ENCODE measurements at regions not wholly inside any gene's neighbourhood (a gene's known extent, or its start where the extent isn't known, plus 50 kb on each side); places are given as distances from the start of the nearest gene placed in this dataset.

DNA sequence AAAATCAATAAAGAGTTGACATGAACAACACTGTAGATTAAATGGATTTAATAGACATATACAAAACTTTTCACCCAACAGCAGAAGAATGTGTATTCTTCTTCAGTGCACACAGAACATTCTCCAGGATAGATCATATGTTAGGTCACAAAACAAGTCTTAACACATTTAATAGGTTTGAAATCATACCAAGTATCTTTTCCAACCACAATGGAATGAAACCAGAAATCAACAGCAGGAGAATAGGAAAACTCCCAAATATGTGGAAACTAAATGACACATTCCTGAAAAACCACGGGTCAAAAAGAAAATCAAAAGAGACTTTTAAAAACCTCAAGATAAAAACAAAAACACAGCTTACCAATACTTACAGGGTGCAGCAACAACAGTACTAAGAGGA is 790.1 kb upstream of the ZNF608 start:
- BruUV-seq (replicated peaks), result no TSS peak
- intact Hi-C loops (cut with micrococcal nuclease), result no loop called here
- no peak for DNase-seq (ENCODE audit: low read depth, low spot score)
- Histone ChIP-seq H2AFZ (ENCODE audit: low read depth, low read length) (no peak overlapping the region), H4K20me1 (replicated peaks; ENCODE audit: control insufficient read depth, extremely low read depth, insufficient read depth, low read length) (no peaks in the 10 kb centered on the region), H3K9me3 (replicated peaks; ENCODE audit: control insufficient read depth, insufficient read depth, low read length) (no peaks in the 10 kb centered on the region), H3K4me2 (ENCODE audit: insufficient read depth, low read length) (no peak overlapping the region), H3K4me3 (replicated peaks in 1 of 3; ENCODE audit: insufficient read depth in 1 of 3, low read depth in 1 of 3, low read length in 3 of 3) (no peak overlapping the region), H3K36me3 (ENCODE audit: control insufficient read depth in 2 of 2, extremely low read depth in 1 of 2, insufficient read depth in 2 of 2, low read length in 2 of 2) (no peaks in the 10 kb centered on the region), H3K27ac (ENCODE audit: insufficient read depth, low read depth, low read length) (no peak overlapping the region), H3K9ac (replicated peaks; ENCODE audit: extremely low read depth, insufficient read depth, low read length) (no peak overlapping the region), H3K79me2 (ENCODE audit: control insufficient read depth, insufficient read depth, low read length) (no peaks in the 10 kb centered on the region), H3K27me3 (ENCODE audit: control insufficient read depth in 2 of 2, insufficient read depth in 2 of 2, low read length in 2 of 2) (no peaks in the 10 kb centered on the region), H3K9me1 (replicated peaks; ENCODE audit: control insufficient read depth, extremely low read depth, insufficient read depth, low read length) (no peaks in the 10 kb centered on the region), H3K4me1 (ENCODE audit: control insufficient read depth, extremely low read depth, insufficient read depth, low read length) (no peaks in the 10 kb centered on the region)
- TF ChIP-seq, protein P1, sequence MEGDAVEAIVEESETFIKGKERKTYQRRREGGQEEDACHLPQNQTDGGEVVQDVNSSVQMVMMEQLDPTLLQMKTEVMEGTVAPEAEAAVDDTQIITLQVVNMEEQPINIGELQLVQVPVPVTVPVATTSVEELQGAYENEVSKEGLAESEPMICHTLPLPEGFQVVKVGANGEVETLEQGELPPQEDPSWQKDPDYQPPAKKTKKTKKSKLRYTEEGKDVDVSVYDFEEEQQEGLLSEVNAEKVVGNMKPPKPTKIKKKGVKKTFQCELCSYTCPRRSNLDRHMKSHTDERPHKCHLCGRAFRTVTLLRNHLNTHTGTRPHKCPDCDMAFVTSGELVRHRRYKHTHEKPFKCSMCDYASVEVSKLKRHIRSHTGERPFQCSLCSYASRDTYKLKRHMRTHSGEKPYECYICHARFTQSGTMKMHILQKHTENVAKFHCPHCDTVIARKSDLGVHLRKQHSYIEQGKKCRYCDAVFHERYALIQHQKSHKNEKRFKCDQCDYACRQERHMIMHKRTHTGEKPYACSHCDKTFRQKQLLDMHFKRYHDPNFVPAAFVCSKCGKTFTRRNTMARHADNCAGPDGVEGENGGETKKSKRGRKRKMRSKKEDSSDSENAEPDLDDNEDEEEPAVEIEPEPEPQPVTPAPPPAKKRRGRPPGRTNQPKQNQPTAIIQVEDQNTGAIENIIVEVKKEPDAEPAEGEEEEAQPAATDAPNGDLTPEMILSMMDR (IDR thresholded peaks at IDR 0.05; ENCODE audit: extremely low read depth in 1 of 2, insufficient read depth in 1 of 2, low read depth in 1 of 2, low read length in 2 of 2), result no peak
- TF ChIP-seq EZH2 (IDR thresholded peaks at IDR 0.05; ENCODE audit: borderline replicate concordance, low read depth, low read length, severe bottlenecking), result no peak
- TF ChIP-seq POLR2A (IDR thresholded peaks at IDR 0.05; ENCODE audit: low read depth, low read length), result no peak
- TF ChIP-seq JUN (IDR thresholded peaks at IDR 0.05; ENCODE audit: borderline replicate concordance, insufficient read depth, insufficient read length, low read depth), result no peak
- TF ChIP-seq POLR2AphosphoS5 (IDR thresholded peaks at IDR 0.05; ENCODE audit: insufficient read depth, low read depth, low read length), result no peak
- TF ChIP-seq GATA2 (IDR thresholded peaks at IDR 0.05; ENCODE audit: insufficient read depth, insufficient read length, low read depth, low read length), result no peak
- TF ChIP-seq MYC (IDR thresholded peaks at IDR 0.05; ENCODE audit: low read depth, low read length), result no peak
- TF ChIP-seq FOS (IDR thresholded peaks at IDR 0.05; ENCODE audit: borderline replicate concordance, insufficient read depth, low read length), result no peak
- TF ChIP-seq, protein P2, sequence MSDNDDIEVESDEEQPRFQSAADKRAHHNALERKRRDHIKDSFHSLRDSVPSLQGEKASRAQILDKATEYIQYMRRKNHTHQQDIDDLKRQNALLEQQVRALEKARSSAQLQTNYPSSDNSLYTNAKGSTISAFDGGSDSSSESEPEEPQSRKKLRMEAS (IDR thresholded peaks at IDR 0.05; ENCODE audit: insufficient read depth, insufficient read length), result no peak
- dilution Hi-C loops (cut with MboI; ENCODE audit: extremely low pct_ligation_motif_present, low sequenced_read_pairs), result no loop called here
- CTCF ChIA-PET, result no interaction called here
- POLR2A ChIA-PET, result no interaction called here
- FAIRE-seq, result no peak

Data from endothelial cell of umbilical vein (primary cell).